ENCODE measurements at regions not wholly inside any gene's neighbourhood (a gene's known extent, or its start where the extent isn't known, plus 50 kb on each side); places are given as distances from the start of the nearest gene placed in this dataset.

GRCh38 chr11:127070808-127071207, 70.2 kb upstream of the KIRREL3 start:
- Histone ChIP-seq H3K56ac (ENCODE audit: extremely low read depth, insufficient read depth, low read length) (no peak overlapping the region), H3K79me1 (ENCODE audit: low read depth in 1 of 2, low read length in 2 of 2) (no peaks in the 10 kb centered on the region), H2BK15ac (ENCODE audit: low read depth, low read length) (no peak overlapping the region), H3K9me3 (ENCODE audit: control insufficient read depth, insufficient read depth, low read length) (no peaks in the 10 kb centered on the region), H3K4me2 (ENCODE audit: low read depth, low read length) (no peak overlapping the region), H3K9ac (ENCODE audit: low read depth, low read length) (no peak overlapping the region), H3K14ac (replicated peaks; ENCODE audit: low read depth, low read length) (no peak overlapping the region), H3K4ac (ENCODE audit: low read depth, low read length) (no peak overlapping the region), H2BK20ac (ENCODE audit: low read depth, low read length) (no peak overlapping the region), H4K8ac (ENCODE audit: low read depth in 2 of 2, low read length in 2 of 2) (no peak overlapping the region), H2AFZ (replicated peaks; ENCODE audit: low read length, poor library complexity) (no peak overlapping the region), H3K18ac (ENCODE audit: low read depth, low read length) (no peak overlapping the region), H3K27me3 (ENCODE audit: control insufficient read depth, insufficient read depth, low read length) (peaks cover 45% of the 10 kb centered on the region), H2AK9ac (replicated peaks; ENCODE audit: low read depth, low read length, poor library complexity) (no peak overlapping the region), H2AK5ac (ENCODE audit: low read depth, low read length) (no peak overlapping the region), H3K27ac (ENCODE audit: insufficient read depth, low read length) (no peak overlapping the region), H2BK5ac (ENCODE audit: low read depth, low read length, poor library complexity, severe bottlenecking) (no peak overlapping the region), H3K36me3 (ENCODE audit: control insufficient read depth, insufficient read depth, low read length) (no peaks in the 10 kb centered on the region), H3K4me1 (ENCODE audit: control insufficient read depth, insufficient read depth, low read length) (0 out of 2 replicates have a peak, but pooled peaks cover 2% of the 10 kb centered on the region), H4K5ac (ENCODE audit: low read depth, low read length) (no peak overlapping the region), H4K20me1 (ENCODE audit: insufficient read depth, low read length) (no peaks in the 10 kb centered on the region), H4K91ac (ENCODE audit: insufficient read depth, low read depth, low read length) (no peak overlapping the region), H2BK120ac (ENCODE audit: low read depth, low read length) (no peak overlapping the region), H3K9me1 (ENCODE audit: insufficient read depth, low read length) (no peaks in the 10 kb centered on the region), H3K4me3 (ENCODE audit: insufficient read depth, low read depth, low read length) (no peak overlapping the region), H3K23ac (ENCODE audit: low read depth, low read length) (no peak overlapping the region)
- WGBS, 2 experiments (ENCODE audit: extremely low coverage in 2 of 2, insufficient read length in 1 of 2): 72% methylated on average over 2 of the region's 4 CpGs; no CpG with 5 or more reads in 1 of the 2 experiments
- no peak for ATAC-seq (ENCODE audit: low read depth)
- dilution Hi-C loops (cut with HindIII; ENCODE audit: low sequenced_read_pairs, unreplicated experiment): no loop called here
- in situ Hi-C loops (cut with MboI; ENCODE audit: low sequenced_read_pairs): loop anchor here (10.0 kb wide), 1 partner anchor 456 kb away; no protein-coding TSS in a partner anchor
- DNase-seq: no peak
- TF ChIP-seq MAZ (IDR thresholded peaks at IDR 0.05; ENCODE audit: borderline replicate concordance, low read depth, low read length) (no peak), BHLHE40 (IDR thresholded peaks at IDR 0.05; ENCODE audit: low read depth, low read length) (no peak), NFE2L2 (IDR thresholded peaks at IDR 0.05; ENCODE audit: low read depth, low read length) (no peak), RAD21 (IDR thresholded peaks at IDR 0.05; ENCODE audit: low read length) (no peak), MAFK (IDR thresholded peaks at IDR 0.05; ENCODE audit: low read depth, low read length) (no peak), CHD1 (IDR thresholded peaks at IDR 0.05; ENCODE audit: low read depth, low read length) (no peak)
- POLR2A ChIA-PET (ENCODE audit: unreplicated experiment): no interaction called here
- CTCF ChIA-PET: no interaction called here
- no TSS peak for BruUV-seq (replicated peaks)
- intact Hi-C loops (cut with micrococcal nuclease): loop anchor here (5.0 kb wide), 1 partner anchor 464 kb away; no protein-coding TSS in a partner anchor
